ENCODE measurements at regions not wholly inside any gene's neighbourhood (a gene's known extent, or its start where the extent isn't known, plus 50 kb on each side); places are given as distances from the start of the nearest gene placed in this dataset.

DNA sequence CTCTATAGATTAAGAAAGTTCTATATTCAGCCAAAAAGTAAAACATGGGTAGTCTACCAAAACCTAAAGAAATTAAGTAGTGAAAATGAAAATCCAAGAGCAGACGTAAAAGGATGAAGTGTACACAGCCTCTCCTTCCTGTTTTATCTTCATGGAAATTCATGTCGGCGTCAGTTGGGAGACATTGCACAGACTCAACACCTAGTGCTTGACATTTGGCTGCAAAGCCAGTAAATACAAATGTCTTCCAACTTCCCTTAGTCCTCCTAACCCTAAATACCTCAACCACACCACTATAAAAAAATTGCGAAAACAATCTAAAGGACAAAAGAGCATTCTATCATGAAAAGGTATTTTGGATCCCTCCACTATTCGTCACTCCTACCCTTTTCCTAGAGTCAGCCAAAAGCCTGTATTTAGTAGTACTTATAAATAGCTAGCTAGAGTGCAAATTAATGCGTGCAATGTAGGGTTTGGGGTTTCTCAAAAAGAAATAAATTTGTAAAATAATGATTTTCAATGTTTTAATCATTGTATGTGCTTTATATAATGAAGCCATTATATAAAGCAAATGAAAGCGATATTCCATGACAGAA is 56.4 kb upstream of the TRPC4 start:
- DNase-seq = no peak

DNA sequence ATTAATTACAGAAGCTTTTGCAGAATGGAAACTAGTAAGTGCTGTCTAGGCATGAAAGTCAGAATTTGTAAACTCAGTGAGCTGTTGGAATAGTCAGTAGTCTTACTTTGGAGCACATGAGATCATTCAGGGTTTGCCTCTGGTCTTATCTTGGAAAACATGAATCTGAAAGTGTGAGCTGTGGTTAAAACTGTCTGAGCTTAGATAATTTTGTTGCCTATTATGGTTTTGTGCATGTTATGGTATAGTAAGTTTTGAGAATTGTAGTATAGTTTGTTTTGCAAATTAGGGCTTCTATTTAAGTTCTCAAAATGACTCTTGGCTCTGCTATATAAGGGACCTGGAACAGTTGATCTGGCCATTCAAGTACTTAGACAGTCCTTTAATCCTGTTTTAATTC is 53.7 kb upstream of the TRPC4 start:
- DNase-seq = no peak

DNA sequence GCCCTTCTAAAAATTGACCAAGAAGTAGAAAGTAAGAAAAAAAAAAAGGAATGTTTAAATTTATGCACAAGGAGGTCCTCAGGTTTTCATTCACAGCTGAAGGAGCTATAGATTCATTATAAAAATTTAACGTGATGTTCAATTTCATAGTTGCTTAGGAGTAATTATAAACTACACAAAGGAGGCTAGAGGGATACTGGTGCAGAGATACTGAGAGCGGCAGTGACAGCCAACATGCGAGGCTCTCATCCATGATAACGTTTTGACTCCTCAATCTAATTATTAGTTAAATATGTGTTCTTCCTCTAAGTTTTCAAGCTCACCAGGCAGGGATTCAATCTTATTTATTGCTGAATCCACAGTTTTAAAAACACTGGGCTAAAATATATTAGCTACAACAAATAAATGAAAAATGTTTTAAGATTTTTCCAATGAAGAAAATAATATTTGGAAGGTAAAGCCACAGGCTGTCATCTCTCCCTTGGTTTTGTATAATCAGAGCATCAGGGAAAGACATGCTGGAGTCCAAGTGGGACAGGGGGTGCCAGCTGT is 49.8 kb upstream of the TRPC4 start:
- DNase-seq = no peak

Data from fibroblast of skin of right quadriceps (primary cell).